Stimulated activated CD8-positive, alpha-beta memory T cell treated with anti-CD3 and anti-CD28 coated beads, Interleukin-15, amount 100 ng/mL, for 4 hours (primary cell): ENCODE measurements at regions not wholly inside any gene's neighbourhood (a gene's known extent, or its start where the extent isn't known, plus 50 kb on each side); places are given as distances from the start of the nearest gene placed in this dataset.
"Not testable (repeated sequence)": the region's sequence is repeated elsewhere in the genome, so short reads cannot be mapped to it uniquely, and the experiment has no call there.

Experiments used
- DNase-seq, 2 donors: peaks; one replicate each; pipeline ENCODE4 v3.0.0-alpha.2; 2020; ENCODE audit warnings: low read depth in 2 of 2

DNA sequence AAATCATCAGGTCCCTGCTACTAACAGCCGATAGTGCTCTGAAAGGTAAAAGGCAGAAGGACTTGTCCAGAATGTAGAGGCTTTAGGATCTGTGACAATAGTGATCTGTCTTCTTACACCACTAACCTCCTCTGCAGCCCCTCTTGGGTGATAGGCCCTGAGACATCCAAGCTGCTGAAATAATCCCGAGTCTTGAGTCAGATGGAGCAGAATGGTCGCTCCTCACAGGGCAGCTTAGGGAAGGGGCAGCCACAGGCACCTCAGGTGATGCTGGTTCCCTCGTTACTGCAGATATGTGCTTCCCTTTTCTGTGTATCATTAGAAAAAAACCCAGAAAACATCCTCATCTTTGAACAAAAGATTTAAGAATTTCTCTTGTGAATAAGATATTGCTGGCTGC, 157.1 kb upstream of the DLX2 start:
- no peak for DNase-seq

DNA sequence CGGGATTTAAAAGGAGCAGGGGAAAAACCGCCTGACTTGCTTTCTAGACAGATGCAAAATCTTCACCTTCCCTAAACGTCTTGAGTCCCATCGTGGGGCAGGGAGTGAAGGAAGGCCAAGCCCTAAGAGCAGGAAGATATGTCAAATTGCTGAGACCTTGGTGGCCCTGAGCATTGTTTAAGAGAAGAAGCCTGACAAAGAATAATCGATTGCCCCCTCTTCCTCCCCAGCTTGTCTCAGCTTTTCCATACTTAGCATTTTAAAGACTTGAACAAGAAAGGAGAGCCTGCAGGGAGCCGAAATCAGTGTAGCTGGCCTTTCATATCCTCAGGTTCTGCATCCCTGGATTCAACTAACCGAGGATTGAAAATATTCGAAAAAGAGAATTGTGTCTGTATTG, 157.6 kb upstream of the DLX2 start:
- no peak for DNase-seq

DNA sequence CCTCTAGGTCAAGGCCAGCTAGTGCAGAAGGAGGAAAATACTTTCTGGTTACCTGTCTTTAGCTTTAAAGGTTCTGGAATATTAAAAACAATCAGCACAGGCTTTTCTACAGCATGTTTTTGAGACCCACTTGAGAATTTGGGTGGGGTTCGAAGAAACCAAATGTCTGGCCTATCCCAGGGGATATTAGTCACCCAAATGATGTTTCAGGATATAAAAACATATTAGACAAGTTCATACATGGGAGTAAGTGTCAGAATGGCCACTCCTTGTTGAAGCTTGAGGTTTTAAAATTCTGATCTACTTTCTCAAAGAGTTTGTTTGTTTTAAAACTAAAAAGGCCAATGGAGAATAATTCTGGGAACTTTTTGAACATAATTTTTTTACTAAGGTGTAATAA, 158.6 kb upstream of the DLX2 start:
- DNase-seq, result no peak

DNA sequence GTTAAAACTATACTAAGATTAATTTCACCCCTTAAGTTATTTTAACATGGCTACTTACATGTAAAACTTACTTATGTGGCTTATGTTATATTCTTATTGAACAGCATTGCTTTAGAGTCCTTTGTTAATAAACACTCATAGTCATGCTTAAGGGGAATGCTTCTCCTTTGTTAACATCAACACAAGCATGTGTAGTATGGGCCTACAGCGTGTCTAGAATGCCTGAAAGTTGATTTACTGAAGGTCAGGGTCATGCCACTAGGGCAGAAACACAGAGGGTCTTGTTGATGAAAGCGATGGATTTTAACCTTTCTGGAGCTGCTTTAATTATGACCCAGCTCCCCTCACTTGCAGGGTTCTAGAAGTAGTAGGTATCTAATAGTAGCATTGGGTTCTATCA, 159.8 kb upstream of the DLX2 start:
- DNase-seq, result no peak

DNA sequence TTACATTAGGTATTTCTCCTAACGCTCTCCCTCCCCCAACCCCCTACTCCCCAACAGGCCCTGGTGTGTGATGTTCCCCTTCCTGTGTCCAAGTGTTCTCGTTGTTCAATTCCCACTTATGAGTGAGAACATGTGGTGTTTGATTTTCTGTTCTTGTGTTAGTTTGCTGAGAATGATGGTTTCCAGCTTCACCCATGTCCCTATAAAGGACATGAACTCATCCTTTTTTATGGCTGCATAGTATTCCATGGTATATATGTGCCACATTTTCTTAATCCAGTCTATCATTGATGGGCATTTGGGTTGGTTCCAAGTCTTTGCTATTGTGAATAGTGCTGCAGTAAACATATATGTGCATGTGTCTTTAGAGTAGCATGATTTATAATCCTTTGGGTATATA, 162.1 kb upstream of the DLX2 start:
- DNase-seq, result not testable (repeated sequence)

DNA sequence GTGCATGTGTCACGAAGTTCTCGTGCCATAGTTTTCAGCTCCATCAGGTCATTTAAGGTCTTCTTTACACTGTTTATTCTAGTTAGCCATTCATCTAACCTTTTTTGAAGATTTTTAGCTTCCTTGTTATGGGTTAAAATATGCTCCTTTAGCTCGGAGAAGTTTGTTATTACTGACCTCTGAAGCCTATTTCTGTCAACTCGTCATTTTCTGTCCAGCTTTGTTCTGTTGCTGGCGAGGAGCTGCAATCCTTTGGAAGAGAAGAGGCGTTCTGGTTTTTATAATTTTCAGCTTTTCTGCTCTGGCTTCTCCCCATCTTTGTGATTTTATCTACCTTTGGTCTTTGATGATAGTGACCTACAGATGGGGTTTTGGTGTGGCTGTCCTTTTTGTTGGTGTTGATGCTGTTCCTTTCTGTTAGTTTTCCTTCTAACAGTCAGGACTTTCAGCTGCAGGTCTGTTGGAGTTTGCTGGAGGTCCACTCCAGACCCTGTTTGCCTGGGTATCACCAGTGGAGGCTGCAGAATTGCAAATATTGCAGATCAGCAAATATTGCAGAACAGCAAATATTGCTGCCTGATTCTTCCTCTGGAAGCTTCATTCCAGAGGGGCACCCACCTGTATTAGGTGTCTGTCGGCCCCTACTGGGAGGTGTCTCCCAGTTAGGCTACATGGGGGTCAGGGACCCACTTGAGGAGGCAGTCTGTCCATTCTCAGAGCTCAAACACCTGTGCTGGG, 157.7 kb upstream of the ITGA6 start:
- not testable (repeated sequence) for DNase-seq

DNA sequence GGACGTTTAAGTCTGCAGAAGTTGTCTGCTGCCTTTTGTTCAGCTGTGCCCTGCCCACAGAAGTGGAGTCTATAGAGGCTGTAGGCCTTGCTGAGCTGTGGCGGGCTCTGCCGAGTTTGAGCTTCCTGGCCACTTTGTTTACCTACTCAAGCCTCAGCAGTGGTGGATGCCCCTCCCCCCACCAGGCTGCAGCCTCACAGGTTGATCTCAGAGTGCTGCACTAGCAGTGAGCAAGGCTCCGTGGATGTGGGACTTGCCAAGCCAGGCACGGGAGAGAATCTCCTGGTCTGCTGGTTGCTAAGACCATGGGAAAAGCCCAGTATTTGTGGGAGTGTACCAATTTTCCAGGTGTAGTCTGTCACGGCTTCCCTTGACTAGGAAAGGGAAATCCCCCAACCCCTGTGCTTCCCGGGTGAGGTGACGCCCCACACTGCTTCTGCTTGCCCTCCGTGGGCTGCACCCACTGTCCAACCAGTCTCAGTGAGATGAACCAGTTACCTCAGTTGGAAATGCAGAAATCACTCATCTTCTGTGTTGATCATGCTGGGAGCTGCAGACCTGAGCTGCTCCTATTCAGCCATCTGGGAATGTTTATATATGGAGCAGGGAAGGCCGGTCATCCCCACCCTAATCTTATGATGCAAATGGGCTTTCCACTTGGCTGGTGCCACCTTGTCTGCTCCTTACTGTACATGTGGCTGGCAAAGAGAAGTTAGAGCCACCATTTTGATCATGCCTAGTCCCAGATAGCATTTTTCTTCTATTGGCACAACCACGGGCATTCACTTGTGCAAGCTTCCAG, 156.9 kb upstream of the ITGA6 start:
- DNase-seq, result no peak

DNA sequence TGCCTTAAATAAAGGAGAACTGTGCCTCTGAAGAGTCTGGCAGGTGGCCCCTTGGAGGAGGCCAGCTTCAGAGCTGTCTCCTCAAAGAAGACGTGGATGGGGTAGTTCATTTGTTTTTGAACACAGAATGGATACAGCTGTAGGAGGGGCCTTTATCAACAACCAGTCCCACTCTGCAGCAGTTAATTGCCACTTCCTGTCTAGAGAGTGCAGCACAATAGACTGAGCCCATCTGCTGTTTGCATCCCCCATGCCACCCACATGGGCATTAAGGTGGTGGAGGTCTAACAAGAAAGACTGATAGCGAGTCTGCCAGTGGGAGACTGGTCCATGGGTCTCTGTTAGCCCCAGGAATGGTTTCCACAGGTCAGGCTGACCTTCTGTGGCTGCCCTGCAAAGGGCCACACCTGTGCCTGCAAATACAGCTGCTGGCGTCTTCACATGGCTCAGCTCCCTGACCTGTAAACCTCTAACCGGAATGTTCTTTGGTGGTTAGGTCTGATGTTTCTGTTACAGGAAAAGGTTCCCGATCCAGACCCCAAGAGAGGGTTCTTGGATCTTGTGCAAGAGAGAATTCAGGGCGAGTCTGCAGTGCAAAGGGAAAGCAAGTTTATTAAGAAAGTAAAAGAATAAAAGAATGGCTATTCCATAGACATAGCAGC, 153.3 kb upstream of the ITGA6 start:
- DNase-seq, result no peak

DNA sequence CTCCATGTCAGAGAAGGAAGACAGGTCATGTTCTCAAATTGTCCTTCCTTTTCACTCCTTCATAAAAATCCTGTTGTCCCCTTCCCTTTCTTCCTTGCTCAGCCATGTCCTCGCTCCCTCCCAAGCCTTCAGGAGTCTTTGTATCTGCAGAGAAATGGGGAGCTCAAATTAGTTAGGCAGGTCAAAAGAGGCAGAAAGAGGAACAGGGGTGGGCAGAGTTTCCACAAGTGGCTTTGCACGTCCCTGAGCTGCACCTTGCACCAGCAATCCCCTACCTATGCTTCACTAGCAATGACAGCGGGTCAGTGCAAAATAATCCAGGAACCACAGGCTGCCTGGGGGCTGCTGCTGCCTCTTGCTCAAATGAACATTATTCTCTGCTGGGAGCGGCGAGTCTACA, 152.1 kb upstream of the ITGA6 start:
- no peak for DNase-seq

DNA sequence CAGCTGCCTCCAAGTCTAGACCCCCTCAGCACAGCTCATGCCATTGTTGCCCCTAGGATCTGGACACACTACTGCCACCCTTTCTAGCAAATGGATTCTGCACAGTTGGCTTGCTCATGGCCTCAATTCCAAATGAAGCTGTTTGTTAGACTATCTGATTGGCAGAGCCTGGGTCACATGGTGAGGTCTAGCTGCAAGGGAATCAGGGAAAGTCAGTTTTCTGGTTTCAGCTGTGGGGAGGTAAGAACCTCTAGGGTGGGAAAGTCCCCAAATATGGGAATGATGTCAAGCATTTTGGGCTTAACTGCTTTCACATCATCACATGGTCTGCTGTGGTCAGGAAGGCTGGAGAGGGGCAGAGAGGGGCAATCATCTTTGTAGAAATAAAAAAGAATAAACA, 150.4 kb upstream of the ITGA6 start:
- DNase-seq, result no peak

DNA sequence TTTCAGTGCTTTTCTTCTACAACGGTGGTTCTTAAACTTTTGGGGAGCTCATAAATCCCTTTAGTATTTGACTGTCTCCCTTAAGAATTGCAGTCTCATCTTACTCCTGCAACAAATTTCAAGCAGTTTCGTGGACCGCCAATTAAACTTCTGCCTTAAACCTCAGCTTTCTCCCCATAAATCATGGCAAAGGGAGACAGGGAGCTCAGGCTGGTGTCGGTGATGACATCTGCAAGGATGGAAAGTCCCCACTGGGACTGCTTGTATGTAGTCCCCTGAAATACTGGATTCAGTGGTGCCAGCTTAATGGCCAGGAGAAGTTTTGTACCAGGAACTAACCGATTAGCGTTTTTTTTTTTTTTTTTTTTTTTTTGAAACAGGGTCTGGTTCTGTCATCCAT, 148.7 kb upstream of the ITGA6 start:
- DNase-seq, result no peak

DNA sequence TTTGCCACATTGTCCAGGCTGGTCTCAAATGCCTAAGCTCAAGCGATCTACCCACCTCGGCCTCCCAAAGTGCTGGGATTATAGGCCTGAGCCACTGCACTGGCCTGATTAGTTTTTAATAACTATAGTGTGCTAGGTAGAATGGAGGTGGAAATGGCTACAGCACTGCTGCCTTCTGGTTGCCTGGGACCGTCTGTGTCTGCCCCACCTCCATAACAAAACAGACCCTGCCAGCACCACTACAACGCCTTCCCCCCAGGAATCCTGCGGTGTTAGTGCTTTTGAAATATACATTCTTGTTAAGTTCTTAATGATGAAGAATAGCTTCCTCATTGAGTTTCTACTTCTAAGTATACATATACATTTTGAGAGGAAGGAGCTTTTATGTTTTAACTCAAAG, 148.2 kb upstream of the ITGA6 start:
- DNase-seq, result no peak

DNA sequence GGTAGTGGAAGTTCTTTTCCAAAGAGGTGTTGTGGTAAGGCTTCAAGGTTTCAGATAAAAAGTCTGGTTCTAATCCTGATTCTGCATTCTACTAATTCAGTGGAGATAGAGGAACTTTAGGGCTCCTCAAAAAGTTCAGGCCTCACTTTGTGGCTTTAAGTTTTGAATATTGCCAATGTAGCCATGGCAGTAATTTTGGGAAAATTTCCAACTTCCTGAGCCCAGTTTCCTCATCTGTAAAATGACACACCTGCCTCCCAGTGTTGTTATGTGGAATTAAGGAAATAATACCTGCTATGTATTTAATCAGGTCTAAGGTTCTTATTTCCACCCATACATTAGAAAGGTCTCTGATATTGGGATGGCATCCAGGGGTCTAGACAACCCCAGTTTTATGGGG, 147.6 kb upstream of the ITGA6 start:
- DNase-seq, result no peak

DNA sequence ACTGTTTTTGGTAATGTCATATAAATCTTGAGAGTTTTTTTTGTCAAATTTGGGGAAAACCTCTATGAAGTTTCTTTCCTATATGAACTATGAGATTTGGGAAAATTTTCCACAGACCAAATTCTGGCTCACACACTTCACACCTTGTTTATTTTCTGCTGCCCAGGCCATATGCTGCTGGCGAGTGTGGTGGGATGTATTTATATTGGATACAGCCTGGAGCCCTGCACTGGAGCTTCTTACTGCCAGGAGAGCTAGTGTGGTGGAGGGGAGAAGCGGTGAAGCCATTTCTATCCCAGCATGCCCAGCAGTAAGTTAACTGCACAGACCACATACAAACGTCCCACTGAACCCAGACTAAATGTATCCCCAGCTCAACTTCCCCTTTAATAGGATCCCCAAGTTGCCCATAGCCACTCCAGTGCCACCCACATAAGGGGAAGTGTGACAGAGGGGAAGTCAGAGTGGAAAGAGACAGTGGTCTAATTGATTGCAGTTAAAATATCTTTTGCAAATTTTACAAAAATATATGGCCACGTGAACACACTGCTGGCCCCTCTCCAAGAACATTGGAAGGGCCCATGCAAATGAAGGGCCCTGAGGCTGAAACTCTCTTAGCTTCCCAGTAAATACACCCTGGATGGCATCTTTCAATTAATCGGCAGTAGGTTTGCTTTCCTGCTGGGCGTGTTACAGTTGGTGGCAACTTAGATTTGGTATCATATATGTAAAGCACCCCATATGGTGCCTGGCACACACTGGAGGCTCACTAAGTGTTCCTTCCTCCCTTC, 146.6 kb upstream of the ITGA6 start:
- no peak for DNase-seq

DNA sequence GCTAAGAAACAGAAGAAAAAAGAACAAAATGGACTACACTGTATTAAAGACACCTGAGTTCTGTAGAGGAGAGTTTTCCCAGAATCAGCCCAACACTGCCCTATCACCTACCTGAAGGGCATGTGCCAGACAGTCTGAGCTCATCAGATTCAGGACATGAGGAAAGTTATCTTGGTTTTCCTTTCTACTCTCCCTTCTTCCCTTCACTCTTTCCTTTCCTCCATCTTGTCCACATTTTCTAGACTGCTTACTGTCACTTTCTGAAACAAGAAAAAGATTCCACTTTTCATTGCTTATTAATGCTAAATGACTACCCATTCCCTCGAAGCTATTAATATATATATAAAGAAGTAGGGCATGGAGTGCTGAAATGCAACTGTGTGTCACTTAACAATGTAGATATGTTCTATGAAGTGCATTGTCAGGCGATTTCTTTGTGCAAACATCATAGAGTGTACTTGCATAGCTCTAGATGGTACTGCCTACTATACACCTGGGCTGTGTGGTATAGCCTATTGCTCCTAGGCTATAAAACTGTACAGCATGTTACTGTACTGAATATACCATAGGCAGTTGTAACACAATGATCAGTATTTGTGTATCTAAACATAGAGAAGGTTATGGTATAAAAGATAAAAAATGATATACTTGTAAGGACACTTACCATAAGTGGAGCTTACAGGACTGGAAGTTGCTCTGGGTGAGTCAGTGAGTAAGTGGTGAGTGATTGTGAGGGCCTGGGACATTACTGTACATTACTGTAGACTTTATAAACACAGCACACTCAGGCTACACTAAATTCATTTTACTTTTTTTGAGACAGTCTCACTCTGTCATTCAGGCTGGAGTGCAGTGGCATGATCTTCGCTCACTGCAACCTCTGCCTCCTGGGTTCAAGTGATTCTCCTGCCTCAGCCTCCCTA, 145.5 kb upstream of the ITGA6 start:
- no peak for DNase-seq

DNA sequence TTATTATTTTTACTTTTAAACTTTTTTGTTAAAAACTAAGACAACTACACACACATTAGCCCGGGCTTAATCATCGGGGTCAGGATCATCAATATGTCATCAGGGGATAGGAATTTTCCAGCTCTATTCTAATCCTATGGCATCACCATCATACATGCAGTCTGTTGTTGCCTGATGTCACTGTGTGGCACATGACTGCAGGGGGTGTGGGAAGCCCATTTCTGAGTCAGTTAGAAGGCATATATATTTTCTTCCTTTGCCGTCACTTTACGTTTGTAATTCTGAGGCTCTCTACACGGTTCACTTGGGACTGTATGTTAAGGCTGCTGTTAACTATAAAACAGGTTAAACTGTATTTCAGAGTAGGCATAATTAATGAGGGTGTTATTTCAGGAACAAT, 144.4 kb upstream of the ITGA6 start:
- no peak for DNase-seq

DNA sequence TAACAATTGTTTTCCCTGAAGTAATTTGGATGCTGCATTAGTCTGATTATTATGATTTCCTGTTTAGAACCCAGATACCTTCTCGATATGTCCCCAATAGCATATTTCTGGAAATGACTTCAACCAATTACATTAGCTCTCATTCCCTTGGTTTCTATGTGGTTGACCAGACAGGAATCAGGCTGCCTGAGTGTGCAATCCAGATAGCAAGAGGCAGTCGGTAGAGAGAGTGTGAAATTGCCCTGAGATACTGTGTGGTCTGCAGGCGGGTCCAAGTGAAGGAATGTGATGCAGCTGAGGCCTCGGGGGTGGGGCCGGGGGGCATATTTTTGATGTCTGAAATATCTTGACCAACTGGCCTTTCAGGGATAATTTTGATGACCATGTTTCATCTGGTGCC, 143.9 kb upstream of the ITGA6 start:
- no peak for DNase-seq

DNA sequence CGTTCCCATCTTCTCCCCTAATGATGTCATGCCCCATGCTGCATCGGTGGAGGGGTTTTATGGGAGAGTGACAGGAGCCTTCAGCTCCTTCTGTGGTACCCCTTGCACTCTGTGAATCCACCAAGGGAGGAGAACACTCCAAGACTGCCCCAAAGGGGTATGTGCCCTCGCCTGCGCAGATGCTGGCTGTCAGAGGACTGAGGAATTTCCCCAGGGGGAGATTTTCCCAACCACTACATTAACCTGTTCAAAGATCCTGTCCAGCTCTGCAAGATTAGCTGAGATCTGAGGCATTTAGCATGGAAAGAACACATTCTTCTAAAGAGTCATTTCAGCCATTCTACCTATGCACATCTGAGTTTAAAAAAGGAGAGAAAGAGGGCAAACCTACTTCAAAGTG, 143.2 kb upstream of the ITGA6 start:
- no peak for DNase-seq

DNA sequence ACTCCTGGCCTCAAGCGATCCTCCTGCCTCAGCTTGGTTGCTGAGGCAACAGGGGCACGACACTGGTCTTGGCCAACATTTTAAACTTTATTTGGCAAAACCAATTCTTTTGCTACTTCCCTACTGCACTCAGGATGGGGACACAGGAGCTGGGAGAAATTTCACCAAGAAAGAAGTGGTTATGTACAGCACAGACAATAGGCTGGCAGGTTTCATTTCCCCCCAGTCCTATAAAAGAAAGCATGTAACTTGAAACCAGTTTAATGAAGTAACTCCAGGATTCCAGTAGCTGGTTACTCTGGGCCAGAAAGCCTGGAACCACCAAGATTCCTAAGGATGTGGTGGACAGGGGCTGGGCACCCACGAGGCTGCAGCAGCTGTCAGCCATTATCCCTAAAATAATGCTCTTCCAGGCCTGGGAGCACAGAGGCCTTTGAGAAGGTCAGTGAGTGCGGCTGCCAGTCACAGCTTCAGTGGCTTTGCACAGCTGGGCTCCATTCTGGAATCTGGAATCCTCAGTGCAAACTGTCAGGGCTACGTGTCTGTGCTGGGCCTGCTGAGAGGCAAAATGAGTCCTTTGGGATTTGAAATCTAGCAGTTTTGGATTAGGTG, 142.3 kb upstream of the ITGA6 start:
- no peak for DNase-seq

DNA sequence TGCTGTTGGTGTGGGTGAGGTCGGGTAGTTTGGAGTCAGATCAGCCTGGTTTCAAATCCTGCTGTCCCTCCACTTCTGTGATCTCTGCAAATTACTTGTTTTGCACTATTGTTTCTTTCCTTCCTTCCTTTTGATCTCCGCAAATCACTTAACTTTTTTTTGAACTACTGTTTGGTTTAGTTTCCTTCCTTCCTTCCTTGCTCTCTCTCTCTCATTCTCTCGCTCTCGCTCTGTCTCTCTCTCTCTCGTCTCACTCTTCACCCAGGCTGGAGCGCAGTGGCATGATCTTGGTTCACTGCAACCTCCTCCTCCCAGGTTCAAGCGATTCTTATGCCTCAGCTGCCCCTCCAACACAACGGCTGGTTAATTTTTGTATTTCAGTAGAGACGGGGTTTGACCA, 141.6 kb upstream of the ITGA6 start:
- no peak for DNase-seq

DNA sequence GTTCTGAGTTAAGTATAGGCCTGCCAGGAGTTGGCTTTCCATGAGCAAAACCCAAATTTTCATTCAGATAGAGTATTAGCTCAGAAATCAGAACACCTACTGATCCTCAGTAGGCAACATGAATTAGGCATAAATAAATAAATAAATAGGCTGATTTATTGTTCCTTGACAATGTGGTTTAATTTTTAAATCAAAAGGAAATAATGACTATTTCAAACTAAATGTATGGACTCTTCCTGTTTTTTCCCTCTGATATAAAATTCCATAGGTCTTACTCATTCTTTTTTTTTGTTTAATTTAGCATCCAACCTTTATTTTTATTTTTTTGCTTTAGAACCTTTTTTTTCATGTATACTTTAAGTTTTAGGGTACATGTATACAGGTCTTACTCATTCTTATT, 140.2 kb upstream of the ITGA6 start:
- DNase-seq, result no peak
